22Rv1 (cell line): ENCODE measurements at regions not wholly inside any gene's neighbourhood (a gene's known extent, or its start where the extent isn't known, plus 50 kb on each side); places are given as distances from the start of the nearest gene placed in this dataset.

ENCODE experiments used
- CTCF ChIP-seq: fragments of 450-650 bp; IDR thresholded peaks from 2 replicates; pipeline ENCODE4 v1.5.1; 2017; ENCODE audit warnings: mild to moderate bottlenecking
- ZFX ChIP-seq: fragments of 450-650 bp; IDR thresholded peaks from 2 replicates; pipeline ENCODE4 v1.6.1; 2017; ENCODE audit warnings: antibody characterized with exemption, borderline replicate concordance

DNA sequence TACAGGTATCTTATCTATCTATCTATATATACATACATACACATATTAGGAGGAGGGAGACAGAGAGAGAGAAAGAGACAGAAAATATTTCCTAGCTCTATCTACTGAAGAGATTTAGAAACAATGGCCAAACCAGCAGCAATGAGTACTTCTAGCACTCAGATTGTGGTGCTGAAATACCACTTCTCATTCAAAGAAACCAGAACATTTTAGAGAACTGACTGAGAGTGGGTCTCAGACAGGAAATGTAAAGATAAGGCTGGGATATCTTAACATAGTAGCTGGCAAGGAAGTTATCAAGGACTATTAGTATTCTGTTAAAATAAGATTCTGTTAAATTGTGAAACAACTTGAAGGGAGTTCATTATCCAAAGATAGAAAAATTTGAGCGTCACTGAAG is 57.0 kb downstream of the DNAAF9 start:
- TF ChIP-seq CTCF (no peak), ZFX (no peak)
